K562 (cell line): ENCODE measurements at regions not wholly inside any gene's neighbourhood (a gene's known extent, or its start where the extent isn't known, plus 50 kb on each side); places are given as distances from the start of the nearest gene placed in this dataset.

Experiments
- ARHGAP35 ChIP-seq: fragments of 450-650 bp; IDR thresholded peaks from 2 replicates; pipeline ENCODE4 v1.6.1; 2018; ENCODE audit not compliant: partially characterized antibody
- CTCF ChIP-seq, 3 experiments: IDR thresholded peaks in 2 of 3; conservative IDR thresholded peaks in 1 of 3; 2 replicates each; pipeline ENCODE4 v1.5.1; 2011 to 2012; ENCODE audit warnings: low read length in 3 of 3, mild to moderate bottlenecking in 3 of 3, control low read depth in 2 of 3, improper control_type of control experiment in 1 of 3, inconsistent platforms in 1 of 3, low read depth in 1 of 3, mixed read lengths in 1 of 3, moderate library complexity in 1 of 3; ENCODE audit not compliant: insufficient read depth in 2 of 3
- FOSL1 ChIP-seq: fragments of 200-800 bp; sonication (Bioruptor generic); conservative IDR thresholded peaks from 2 replicates; pipeline ENCODE4 v1.6.1; 2016; ENCODE audit warnings: missing genetic modification characterization, missing compliant biosample characterization
- TAF15 ChIP-seq: fragments of 200-400 bp; formaldehyde crosslinking; IDR thresholded peaks from 2 replicates; pipeline ENCODE4 v1.6.1; 2017; ENCODE audit warnings: mild to moderate bottlenecking, low read depth, low read length, moderate library complexity
- ZNF830 ChIP-seq: fragments of 250-450 bp; sonication (Bioruptor Pico); IDR thresholded peaks from 2 replicates; pipeline ENCODE4 v1.5.0; 2021; ENCODE audit warnings: mild to moderate bottlenecking

- TF ChIP-seq FOSL1, result no peak
- TF ChIP-seq TAF15, result no peak
- no peak for TF ChIP-seq ZNF830 (CRISPR knock-in tag)
- no peak for TF ChIP-seq ARHGAP35
- TF ChIP-seq CTCF (IDR thresholded peaks at IDR 0.05 in 2 of 3, conservative IDR thresholded peaks at IDR 0.05 in 1 of 3; ENCODE audit: insufficient read depth in 2 of 3, low read depth in 1 of 3, low read length in 3 of 3), result no peak
These were observed 238.5 kb downstream of the SOX9 start for GRCh38 chr17:72359274-72359673.
